Heart right ventricle (tissue), 16 donors: ENCODE measurements at regions not wholly inside any gene's neighbourhood (a gene's known extent, or its start where the extent isn't known, plus 50 kb on each side); places are given as distances from the start of the nearest gene placed in this dataset.

Experiments used
- ATAC-seq, 8 donors: fragments of 200-7000 bp; cut with Tn5 transposase; one replicate each; pipeline ENCODE4 v1.9.1; 2020; ENCODE audit warnings: mild to moderate bottlenecking in 8 of 8, moderate library complexity in 8 of 8, moderate number of reproducible peaks in 1 of 8
- DNase-seq, 2 donors: peaks; one replicate each; pipeline ENCODE4 v3.0.0-alpha.2; 2020
- H3K27ac ChIP-seq, 10 donors: fragments of 200-600 bp; sonication (generic) in 2 of 10; one replicate each; pipeline versions ENCODE4 v1.5.0 to v1.8.0; 2020 to 2022; ENCODE audit warnings: mild to moderate bottlenecking in 3 of 10
- H3K27me3 ChIP-seq, 7 donors: fragments of 200-600 bp; one replicate each; pipeline ENCODE4 v1.8.0; 2021 to 2022; ENCODE audit warnings: mild to moderate bottlenecking in 2 of 7
- H3K36me3 ChIP-seq, 9 donors: fragments of 200-600 bp; sonication (generic) in 1 of 9; one replicate each; pipeline versions ENCODE4 v1.5.0 to v1.8.0; 2020 to 2022; ENCODE audit warnings: mild to moderate bottlenecking in 2 of 9
- H3K4me1 ChIP-seq, 9 donors: fragments of 200-600 bp; sonication (generic) in 1 of 9; one replicate each; pipeline versions ENCODE4 v1.5.0 to v1.8.0; 2020 to 2022; ENCODE audit warnings: mild to moderate bottlenecking in 4 of 9
- H3K4me3 ChIP-seq, 10 donors: fragments of 200-600 bp; sonication (generic) in 2 of 10; one replicate each; pipeline versions ENCODE4 v1.5.0 to v1.8.0; 2020 to 2022; ENCODE audit warnings: mild to moderate bottlenecking in 7 of 10, moderate library complexity in 2 of 10
- H3K9me3 ChIP-seq, 11 donors: fragments of 200-600 bp in 10 of 11; sonication (generic) in 2 of 11; one replicate each; pipeline versions ENCODE4 v1.5.0 to v1.8.0; 2013 to 2022; ENCODE audit warnings: mild to moderate bottlenecking in 2 of 11, control low read depth in 1 of 11, moderate library complexity in 1 of 11
- WGBS, 2 donors: extraction: QIAGEN DNeasy Blood & Tissue Kit; methylation state at CpG; one replicate each; pipeline ENCODE4 v1.1.7; 2013; ENCODE audit warnings: inconsistent platforms in 1 of 2; 5-methylcytosine and 5-hydroxymethylcytosine counted together
- intact Hi-C, 10 donors: fragments of 100-400 bp; cut with DNase I; formaldehyde crosslinking; loops; one replicate each; pipeline versions ENCODE4 v1.11.1 to v1.14.2; 2022
- TF ChIP-seq, protein P1 (sequence below), 9 donors: fragments of 200-600 bp; sonication (generic) in 2 of 9; IDR thresholded peaks; one replicate each; pipeline versions ENCODE4 v1.5.0 to v1.8.0; 2021 to 2022; ENCODE audit warnings: antibody characterized with exemption in 9 of 9, mild to moderate bottlenecking in 5 of 9, moderate library complexity in 1 of 9
- donor health status: Arrhythmogenic right ventricular cardiomyopathy.
- donor health status: ischemic (EF 13 %, LVEDD 7.1; RV severe dilation, severe dysfunction).
- donor health status: healthy with polysubstance abuse.
- donor health status: DM: no; HTN: yes; CAD: no.
- donor health status: DM: no; HTN: no; CAD: no.
- donor health status: ischemic (EF 25% LVEDD 6.9; RV normal size, moderate dysfunction).
- donor health status: ischemic (EF 25% LVEDD 5.7; RV mildly dilated, moderate dysfunction).
- donor health status: healthy.
- donor health status: DM: yes; HTN: yes; CAD: no.
- donor health status: Ischemic cardiomyopathy.
- donor health status: ischemic (EF 35%, LVEDD 5.7; RV mildly dilated, moderate dysfunction).
- donor health status: nonischemic (EF 11% LVEDD 7.7; RV severe dilation, severe dysfunction).
- donor health status: DM: yes; HTN: yes; CAD: no.
- donor health status: PGD.
- donor health status: ischemic (EF 29% LVEDD 5.4; RV normal size, mild dysfunction).
- donor health status: nonischemic (EF 23%, LVEDD 6.1; RV moderate dilation, normal function).

DNA sequence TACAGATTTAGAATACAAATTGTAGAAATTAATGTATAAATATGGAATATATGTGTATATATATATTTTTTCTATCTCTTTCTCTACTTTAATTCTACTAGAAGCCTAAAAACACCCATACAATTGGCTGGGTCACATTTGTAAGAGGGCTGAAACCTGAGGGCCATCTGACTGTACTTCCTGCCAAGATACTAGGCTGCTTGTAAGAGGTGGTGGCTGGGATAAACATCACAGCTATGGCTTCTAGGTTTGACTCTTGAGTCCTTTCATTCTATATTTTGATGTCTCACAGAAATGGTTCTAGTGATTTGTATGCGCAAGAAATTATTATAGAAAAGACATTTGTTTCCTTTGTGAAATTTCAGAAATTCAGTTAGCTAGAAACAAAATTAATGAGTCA lies 1155.2 kb upstream of the B3GALT2 start:
- DNase-seq, result no peak
- H3K27me3 ChIP-seq, result no peaks in the 10 kb centered on the region
- WGBS, 2 donors, result 98 to 100% methylated on average over 1 of the region's 1 CpG
- H3K36me3 ChIP-seq, result no peaks in the 10 kb centered on the region
- no peak for ATAC-seq
- H3K4me3 ChIP-seq, result no peak overlapping the region
- no peaks in the 10 kb centered on the region for H3K4me1 ChIP-seq
- H3K9me3 ChIP-seq, result no peaks in the 10 kb centered on the region
- intact Hi-C loops, result no loop called here
- H3K27ac ChIP-seq, result no peak overlapping the region
- TF ChIP-seq, protein P1, sequence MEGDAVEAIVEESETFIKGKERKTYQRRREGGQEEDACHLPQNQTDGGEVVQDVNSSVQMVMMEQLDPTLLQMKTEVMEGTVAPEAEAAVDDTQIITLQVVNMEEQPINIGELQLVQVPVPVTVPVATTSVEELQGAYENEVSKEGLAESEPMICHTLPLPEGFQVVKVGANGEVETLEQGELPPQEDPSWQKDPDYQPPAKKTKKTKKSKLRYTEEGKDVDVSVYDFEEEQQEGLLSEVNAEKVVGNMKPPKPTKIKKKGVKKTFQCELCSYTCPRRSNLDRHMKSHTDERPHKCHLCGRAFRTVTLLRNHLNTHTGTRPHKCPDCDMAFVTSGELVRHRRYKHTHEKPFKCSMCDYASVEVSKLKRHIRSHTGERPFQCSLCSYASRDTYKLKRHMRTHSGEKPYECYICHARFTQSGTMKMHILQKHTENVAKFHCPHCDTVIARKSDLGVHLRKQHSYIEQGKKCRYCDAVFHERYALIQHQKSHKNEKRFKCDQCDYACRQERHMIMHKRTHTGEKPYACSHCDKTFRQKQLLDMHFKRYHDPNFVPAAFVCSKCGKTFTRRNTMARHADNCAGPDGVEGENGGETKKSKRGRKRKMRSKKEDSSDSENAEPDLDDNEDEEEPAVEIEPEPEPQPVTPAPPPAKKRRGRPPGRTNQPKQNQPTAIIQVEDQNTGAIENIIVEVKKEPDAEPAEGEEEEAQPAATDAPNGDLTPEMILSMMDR (IDR thresholded peaks at IDR 0.05), result no peak

DNA sequence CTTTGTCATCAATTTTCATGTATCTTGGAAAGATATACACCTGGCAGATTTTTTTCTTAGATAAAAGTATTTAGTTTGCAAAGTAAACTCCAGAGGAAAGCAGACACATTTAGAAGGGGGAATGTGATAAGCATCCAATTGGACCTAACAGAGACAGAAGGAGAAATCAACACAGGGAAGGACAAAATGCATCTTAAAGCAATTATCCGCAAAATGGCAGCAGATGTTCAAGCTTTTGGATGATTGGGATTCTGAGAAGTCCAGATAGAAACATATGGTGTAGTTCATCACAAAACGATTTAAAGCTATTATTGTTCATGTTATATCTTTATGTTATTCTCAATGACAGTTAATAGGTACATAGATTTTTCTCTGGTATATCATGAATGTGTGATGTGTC lies 1153.1 kb upstream of the B3GALT2 start:
- ATAC-seq (no peak), DNase-seq (no peak)
- TF ChIP-seq, protein P1 (IDR thresholded peaks at IDR 0.05), result no peak
- H3K27me3 ChIP-seq, result no peaks in the 10 kb centered on the region
- no peaks in the 10 kb centered on the region for H3K9me3 ChIP-seq
- H3K4me3 ChIP-seq, result no peak overlapping the region
- no peaks in the 10 kb centered on the region for H3K36me3 ChIP-seq
- 80 to 84% methylated on average over 2 of the region's 2 CpGs for WGBS, 2 donors
- no peak overlapping the region for H3K27ac ChIP-seq
- no peaks in the 10 kb centered on the region for H3K4me1 ChIP-seq
- intact Hi-C loops, result no loop called here

DNA sequence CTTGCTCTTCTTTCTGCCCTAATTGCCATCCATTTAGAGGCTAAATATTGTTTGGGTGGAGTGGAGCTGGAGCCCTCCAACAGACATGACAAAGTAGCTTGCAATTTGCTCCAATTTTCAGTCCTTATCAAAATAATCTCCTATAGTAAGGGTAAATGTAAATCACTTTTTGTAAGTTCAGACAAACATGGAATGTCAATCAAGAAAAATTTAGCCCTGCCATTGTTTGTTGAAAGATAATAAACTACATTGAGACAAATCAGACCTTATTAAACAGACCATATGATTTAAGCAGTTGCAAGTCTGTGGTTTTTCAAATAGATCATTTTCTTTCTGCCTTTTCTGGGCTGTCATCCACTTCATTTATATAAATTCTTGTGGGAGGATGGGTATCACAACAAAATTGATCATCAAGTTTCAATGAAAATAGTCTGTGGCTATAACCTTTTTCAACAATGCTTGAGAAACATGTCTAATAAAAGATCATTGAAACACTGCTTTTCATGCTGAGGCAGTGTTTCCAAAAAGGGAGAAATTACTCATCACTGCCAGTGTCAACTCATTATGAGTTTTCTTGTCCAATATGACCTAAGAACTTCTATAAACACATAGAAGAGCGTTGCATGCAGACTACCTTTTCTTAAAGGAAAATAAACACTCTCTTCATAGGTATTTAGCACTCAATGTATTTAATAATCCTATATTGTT lies 1152.0 kb upstream of the B3GALT2 start:
- Histone ChIP-seq H3K27ac (no peak overlapping the region), H3K4me1 (no peaks in the 10 kb centered on the region), H3K4me3 (no peak overlapping the region), H3K9me3 (no peaks in the 10 kb centered on the region), H3K36me3 (no peaks in the 10 kb centered on the region), H3K27me3 (no peaks in the 10 kb centered on the region)
- 50 to 57% methylated on average over 1 of the region's 1 CpG for WGBS, 2 donors
- DNase-seq (no peak), ATAC-seq (no peak)
- TF ChIP-seq, protein P1 (IDR thresholded peaks at IDR 0.05), result no peak
- intact Hi-C loops, result no loop called here

DNA sequence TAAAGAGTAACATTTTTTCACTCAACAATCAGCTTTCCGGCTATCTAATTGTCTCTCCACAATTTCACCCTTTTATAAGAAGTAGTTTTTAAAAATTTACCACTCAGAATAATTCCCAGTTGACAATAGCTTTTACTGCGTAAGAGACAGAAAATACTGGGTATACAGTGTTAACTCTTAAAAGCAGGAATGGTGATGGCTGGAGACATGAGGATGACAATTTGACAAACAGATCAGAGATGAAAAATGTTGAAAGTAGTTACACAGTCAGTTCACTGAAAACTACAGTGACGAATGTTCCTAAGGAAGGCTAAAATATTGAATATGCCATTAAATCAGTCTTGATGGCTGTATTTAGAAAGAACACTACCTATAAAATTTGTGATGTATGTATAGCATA lies 1146.8 kb upstream of the B3GALT2 start:
- Histone ChIP-seq H3K27ac (no peak overlapping the region), H3K27me3 (no peaks in the 10 kb centered on the region), H3K36me3 (no peaks in the 10 kb centered on the region), H3K9me3 (no peaks in the 10 kb centered on the region), H3K4me1 (no peaks in the 10 kb centered on the region), H3K4me3 (no peak overlapping the region)
- no peak for DNase-seq
- no peak for ATAC-seq
- TF ChIP-seq, protein P1 (IDR thresholded peaks at IDR 0.05), result no peak
- intact Hi-C loops, result no loop called here
- WGBS, 2 donors, result 90 to 91% methylated on average over 3 of the region's 3 CpGs
